ENCODE measurements at regions not wholly inside any gene's neighbourhood (a gene's known extent, or its start where the extent isn't known, plus 50 kb on each side); places are given as distances from the start of the nearest gene placed in this dataset.
"Not testable (repeated sequence)": the region's sequence is repeated elsewhere in the genome, so short reads cannot be mapped to it uniquely, and the experiment has no call there.

DNA sequence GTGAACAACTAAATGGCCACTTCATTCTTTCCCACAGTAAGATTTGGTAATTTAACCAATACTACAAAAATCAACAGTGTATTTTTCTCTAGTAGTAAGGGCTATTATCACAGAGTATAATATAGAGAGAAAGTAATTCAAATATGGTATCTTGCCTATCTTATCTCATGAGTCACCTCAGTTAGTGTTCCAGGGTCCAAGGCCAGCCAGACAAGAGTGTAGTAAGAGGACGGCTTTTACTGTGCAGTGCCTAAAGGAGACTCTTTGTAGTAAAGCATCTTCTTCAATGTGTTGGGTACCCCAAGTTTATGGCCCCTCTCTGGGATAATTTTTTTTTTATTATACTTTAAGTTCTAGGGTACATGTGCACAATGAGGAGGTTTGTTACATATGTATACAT, 607.4 kb downstream of the PKHD1 start:
- no peak overlapping the region for H3K4me3 ChIP-seq
- H3K27me3 ChIP-seq (replicated peaks in 1 of 2; ENCODE audit: control insufficient read depth in 2 of 2, insufficient read depth in 2 of 2, low read length in 1 of 2): no peaks in the 10 kb centered on the region
- DNase-seq (ENCODE audit: low read depth, low spot score) (no peak), ATAC-seq (no peak), FAIRE-seq (no peak)
- in situ Hi-C loops (cut with MboI): no loop called here
- WGBS (ENCODE audit: insufficient coverage, insufficient replicate concordance, low lambda C conversion rate, missing lambda C conversion rate): 91% methylated on average over 1 of the region's 1 CpG
- H2AFZ ChIP-seq (ENCODE audit: control insufficient read depth, low read depth, low read length): no peak overlapping the region
- ChIA-PET CTCF (interaction anchor here (1.5 kb wide), 1 partner anchor 16 kb away, joined by 3 read pairs; no protein-coding TSS in a partner anchor), RAD21 (ENCODE audit: unreplicated experiment) (no interaction called here), POLR2A (no interaction called here), SMC1A (ENCODE audit: uncharacterized antibody, unreplicated experiment) (interaction anchor here (0.5 kb wide), 1 partner anchor 15 kb away, joined by 4 read pairs; no protein-coding TSS in a partner anchor)
- intact Hi-C loops (cut with micrococcal nuclease; ENCODE audit: unreplicated experiment): no loop called here
- H3K27ac ChIP-seq (ENCODE audit: control insufficient read depth, insufficient read depth): no peak overlapping the region
- H3K9me3 ChIP-seq (replicated peaks; ENCODE audit: control insufficient read depth, insufficient read depth, low read length): no peaks in the 10 kb centered on the region
- no peaks in the 10 kb centered on the region for H3K79me2 ChIP-seq (ENCODE audit: control insufficient read depth, insufficient read depth, low read length)
- BruUV-seq (replicated peaks): no TSS peak
- H3K4me1 ChIP-seq (ENCODE audit: control insufficient read depth, insufficient read depth, low read length): no peaks in the 10 kb centered on the region
- no peaks in the 10 kb centered on the region for H3K36me3 ChIP-seq (ENCODE audit: control insufficient read depth in 2 of 2, insufficient read depth in 2 of 2, low read length in 1 of 2)
- no peak overlapping the region for H3K4me2 ChIP-seq (ENCODE audit: control insufficient read depth, insufficient read depth)
- no peak for TF ChIP-seq TCF3 (IDR thresholded peaks at IDR 0.05; ENCODE audit: borderline replicate concordance, insufficient read depth, low read depth, low read length)
- no peak for TF ChIP-seq SUPT20H (IDR thresholded peaks at IDR 0.05; ENCODE audit: borderline replicate concordance, control insufficient read depth, low read depth, low read length)
- no peak for TF ChIP-seq SPI1 (IDR thresholded peaks at IDR 0.05; ENCODE audit: borderline replicate concordance, insufficient read depth, low read depth, low read length)
- no peak for TF ChIP-seq KDM1A (IDR thresholded peaks at IDR 0.05; ENCODE audit: borderline replicate concordance)
- TF ChIP-seq RAD51 (IDR thresholded peaks at IDR 0.05): no peak
- TF ChIP-seq PML (IDR thresholded peaks at IDR 0.05; ENCODE audit: low read length): no peak
- TF ChIP-seq TCF12 (IDR thresholded peaks at IDR 0.05; ENCODE audit: low read depth, low read length): no peak
- no peak for TF ChIP-seq BACH1 (IDR thresholded peaks at IDR 0.05; ENCODE audit: borderline replicate concordance)
- no peak for TF ChIP-seq SMAD1 (IDR thresholded peaks at IDR 0.05; ENCODE audit: low read depth, partially characterized antibody)
- no peak for TF ChIP-seq ZNF384 (IDR thresholded peaks at IDR 0.05; ENCODE audit: borderline replicate concordance, low read depth, low read length)
- TF ChIP-seq ETV6 (conservative IDR thresholded peaks at IDR 0.05 in 1 of 2, IDR thresholded peaks at IDR 0.05 in 1 of 2; ENCODE audit: borderline replicate concordance in 1 of 2, low read depth in 1 of 2): no peak
- TF ChIP-seq ESRRA (IDR thresholded peaks at IDR 0.05; ENCODE audit: low read length): no peak
- TF ChIP-seq POLR2A (IDR thresholded peaks at IDR 0.05; ENCODE audit: low read depth, low read length): no peak
- TF ChIP-seq ZNF274 (IDR thresholded peaks at IDR 0.05; ENCODE audit: insufficient read depth, insufficient read length): no peak
- TF ChIP-seq EED (IDR thresholded peaks at IDR 0.05; ENCODE audit: low read depth): no peak
- no peak for TF ChIP-seq IRF5 (IDR thresholded peaks at IDR 0.05; ENCODE audit: borderline replicate concordance)
- no peak for TF ChIP-seq POLR2AphosphoS2 (IDR thresholded peaks at IDR 0.05; ENCODE audit: low read depth, low read length)
- TF ChIP-seq ASH2L (IDR thresholded peaks at IDR 0.05; ENCODE audit: borderline replicate concordance, low read depth): no peak
- no peaks in the 10 kb centered on the region for H4K20me1 ChIP-seq (ENCODE audit: control insufficient read depth, insufficient read depth)
- H3K9ac ChIP-seq (ENCODE audit: control insufficient read depth, insufficient read depth, low read length): no peak overlapping the region

DNA sequence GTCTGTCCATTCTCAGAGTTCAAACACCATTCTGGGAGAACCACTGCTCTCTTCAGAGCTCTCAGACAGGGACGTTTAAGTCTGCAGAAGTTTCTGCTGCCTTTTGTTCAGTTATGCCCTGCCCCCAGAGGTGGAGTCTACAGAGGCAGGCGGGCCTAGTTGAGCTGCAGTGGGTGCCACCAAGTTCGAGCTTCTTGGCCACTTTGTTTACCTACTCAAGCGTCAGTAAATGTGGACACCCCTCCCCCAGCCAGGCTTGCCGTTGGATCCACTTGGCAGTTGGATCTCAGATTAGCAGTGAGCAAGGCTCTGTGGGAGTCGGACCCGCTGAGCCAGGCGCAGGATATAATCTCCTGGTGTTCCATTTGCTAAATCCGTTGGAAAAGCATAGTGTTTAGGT, 601.5 kb downstream of the PKHD1 start:
- H3K27ac ChIP-seq (ENCODE audit: control insufficient read depth, insufficient read depth); DNase-seq (ENCODE audit: low read depth, low spot score); H4K20me1 ChIP-seq (ENCODE audit: control insufficient read depth, insufficient read depth); BruUV-seq (replicated peaks); H3K4me1 ChIP-seq (ENCODE audit: control insufficient read depth, insufficient read depth, low read length); H2AFZ ChIP-seq (ENCODE audit: control insufficient read depth, low read depth, low read length); H3K27me3 ChIP-seq (replicated peaks in 1 of 2; ENCODE audit: control insufficient read depth in 2 of 2, insufficient read depth in 2 of 2, low read length in 1 of 2); H3K9ac ChIP-seq (ENCODE audit: control insufficient read depth, insufficient read depth, low read length); RAD21 ChIA-PET (ENCODE audit: unreplicated experiment); H3K36me3 ChIP-seq (ENCODE audit: control insufficient read depth in 2 of 2, insufficient read depth in 2 of 2, low read length in 1 of 2); H3K4me2 ChIP-seq (ENCODE audit: control insufficient read depth, insufficient read depth); ATAC-seq; H3K9me3 ChIP-seq (replicated peaks; ENCODE audit: control insufficient read depth, insufficient read depth, low read length); FAIRE-seq; in situ Hi-C loops (cut with MboI); H3K79me2 ChIP-seq (ENCODE audit: control insufficient read depth, insufficient read depth, low read length); intact Hi-C loops (cut with micrococcal nuclease; ENCODE audit: unreplicated experiment); H3K4me3 ChIP-seq; POLR2A ChIA-PET; CTCF ChIA-PET: not testable (repeated sequence)
- SMC1A ChIA-PET (ENCODE audit: uncharacterized antibody, unreplicated experiment): interaction anchor here (0.7 kb wide), 1 partner anchor 10 kb away, joined by 4 read pairs; no protein-coding TSS in a partner anchor
- 35% methylated on average over 9 of the region's 9 CpGs for WGBS (ENCODE audit: insufficient coverage, insufficient replicate concordance, low lambda C conversion rate, missing lambda C conversion rate)

Measured in GM12878 (cell line).